HepG2 (cell line): ENCODE measurements at regions not wholly inside any gene's neighbourhood (a gene's known extent, or its start where the extent isn't known, plus 50 kb on each side); places are given as distances from the start of the nearest gene placed in this dataset.

Experiments used
- ATAC-seq: fragments of 200-7000 bp; cut with Tn5 transposase; 3 replicates; pipeline ENCODE4 v1.9.1; 2020; ENCODE audit warnings: mild to moderate bottlenecking, moderate library complexity
- BruUV-seq: library from RNA; stranded (reverse); fragments of 400-500 nt; replicated peaks from 2 replicates; lab custom pipeline; 2021; lab: Mats Ljungman, UMichigan
- CTCF ChIA-PET: fragments of 300-600 bp; formaldehyde crosslinking; extraction: SDS; loops from one replicate; lab custom pipeline; 2021; ENCODE audit warnings: low total read pairs, inconsistent platforms, low intra/inter-chr PET ratio; lab: Yijun Ruan, JAX
- POLR2A ChIA-PET: fragments of 350-600 bp; sonication (Branson Sonifier 250); formaldehyde crosslinking; loops from one replicate; lab custom pipeline; 2020; ENCODE audit warnings: antibody characterized with exemption, inconsistent platforms; lab: Yijun Ruan, JAX
- DNase-seq: peaks from one replicate; pipeline ENCODE4 v3.0.0-alpha.2; 2015; ENCODE audit warnings: low spot score
- FAIRE-seq: peaks from 3 replicates; lab custom pipeline; 2011; peaks lifted over from hg19 to GRCh38; lab: Jason Lieb, UNC
- H2AFZ ChIP-seq: one replicate; pipeline ENCODE4 v1.6.1; 2011; ENCODE audit warnings: low read length, inconsistent platforms
- H3K27ac ChIP-seq: fragments of 300-600 bp; 3 replicates; pipeline ENCODE4 v1.8.0; 2011; ENCODE audit warnings: mixed run types, mild to moderate bottlenecking, mixed read lengths, low read length, inconsistent platforms; ENCODE audit not compliant: insufficient read depth; ENCODE audit errors: extremely low read length
- H3K27me3 ChIP-seq, 2 experiments: fragments of 200-600 bp in 1 of 2; 2 replicates in 1 of 2; 3 replicates in 1 of 2; pipeline versions ENCODE4 v1.6.0 to v1.8.0; 2011; ENCODE audit warnings: low read length in 2 of 2, mild to moderate bottlenecking in 2 of 2, moderate library complexity in 2 of 2, inconsistent platforms in 1 of 2; ENCODE audit not compliant: insufficient read depth in 2 of 2, control insufficient read depth in 1 of 2
- H3K36me3 ChIP-seq, 2 experiments: fragments of 200-600 bp in 1 of 2; replicated peaks in 1 of 2; 2 replicates in 1 of 2; 3 replicates in 1 of 2; pipeline versions ENCODE4 v1.5.1 to v1.8.0; 2011; ENCODE audit warnings: low read length in 2 of 2, inconsistent platforms in 1 of 2; ENCODE audit not compliant: insufficient read depth in 2 of 2, control insufficient read depth in 1 of 2
- H3K4me1 ChIP-seq: 2 replicates; pipeline ENCODE4 v1.5.1; 2012; ENCODE audit warnings: low read length, inconsistent platforms; ENCODE audit not compliant: insufficient read depth
- H3K4me2 ChIP-seq: 2 replicates; pipeline ENCODE4 v1.6.0; 2011; ENCODE audit warnings: low read depth, low read length, inconsistent platforms
- H3K4me3 ChIP-seq, 3 experiments: fragments of 200-600 bp in 1 of 3; sonication (generic), shearing (Covaris generic) in 1 of 3; replicated peaks in 1 of 3; 2 replicates each; pipeline ENCODE4 v1.5.1; 2011 to 2016; ENCODE audit warnings: low read length in 3 of 3, inconsistent platforms in 2 of 3, low read depth in 2 of 3, mild to moderate bottlenecking in 2 of 3, control low read depth in 1 of 3, mixed read lengths in 1 of 3; ENCODE audit not compliant: insufficient read depth in 1 of 3
- H3K79me2 ChIP-seq: one replicate; pipeline ENCODE4 v1.6.1; 2011; ENCODE audit warnings: low read length, inconsistent platforms; ENCODE audit not compliant: insufficient read depth
- H3K9ac ChIP-seq: 2 replicates; pipeline ENCODE4 v1.6.0; 2011; ENCODE audit warnings: mild to moderate bottlenecking, low read depth, low read length, inconsistent platforms; ENCODE audit not compliant: insufficient read depth
- H3K9me3 ChIP-seq: 2 replicates; pipeline ENCODE4 v1.5.1; 2012; ENCODE audit warnings: mild to moderate bottlenecking, low read length
- H4K20me1 ChIP-seq: 2 replicates; pipeline ENCODE4 v1.6.0; 2011; ENCODE audit warnings: inconsistent platforms, mild to moderate bottlenecking, low read length, moderate library complexity; ENCODE audit not compliant: insufficient read depth
- ARNT ChIP-seq: fragments of 450-650 bp; IDR thresholded peaks from 2 replicates; pipeline ENCODE4 v1.6.1; 2017
- ARNTL ChIP-seq: sonication (generic); formaldehyde crosslinking; IDR thresholded peaks from 2 replicates; pipeline ENCODE4 v1.4.0; 2020; ENCODE audit warnings: mild to moderate bottlenecking, missing genetic modification reagents
- FOXM1 ChIP-seq: sonication (generic); formaldehyde crosslinking; IDR thresholded peaks from 2 replicates; pipeline ENCODE4 v1.5.0; 2020; ENCODE audit warnings: missing genetic modification reagents
- GATA4 ChIP-seq: sonication (generic); IDR thresholded peaks from 2 replicates; pipeline ENCODE4 v1.6.1; 2016; ENCODE audit warnings: antibody characterized with exemption, low read depth, borderline replicate concordance
- MEF2D ChIP-seq: sonication (generic); formaldehyde crosslinking; IDR thresholded peaks from 2 replicates; pipeline ENCODE4 v1.5.1; 2020; ENCODE audit warnings: mild to moderate bottlenecking, missing genetic modification reagents
- MTF1 ChIP-seq: sonication (generic); formaldehyde crosslinking; IDR thresholded peaks from 2 replicates; pipeline ENCODE4 v1.5.0; 2020; ENCODE audit warnings: missing genetic modification reagents
- PCBP1 ChIP-seq: fragments of 200-400 bp; formaldehyde crosslinking; IDR thresholded peaks from 2 replicates; pipeline ENCODE4 v1.6.1; 2017; ENCODE audit warnings: mild to moderate bottlenecking, low read depth, low read length, borderline replicate concordance
- POLR2AphosphoS5 ChIP-seq: IDR thresholded peaks from 2 replicates; pipeline ENCODE4 v1.6.1; 2012; ENCODE audit warnings: low read depth, low read length
- TAF1 ChIP-seq: sonication (generic); formaldehyde crosslinking; IDR thresholded peaks from 2 replicates; pipeline ENCODE4 v1.4.0; 2020; ENCODE audit warnings: missing genetic modification reagents
- TBP ChIP-seq: sonication (generic); formaldehyde crosslinking; IDR thresholded peaks from 2 replicates; pipeline ENCODE4 v1.5.0; 2020; ENCODE audit warnings: missing genetic modification reagents
- ZNF12 ChIP-seq: sonication (generic); formaldehyde crosslinking; IDR thresholded peaks from 2 replicates; pipeline ENCODE4 v1.5.0; 2020; ENCODE audit warnings: missing genetic modification reagents
- ZNF224 ChIP-seq: sonication (generic); formaldehyde crosslinking; IDR thresholded peaks from 2 replicates; pipeline ENCODE4 v1.5.0; 2020; ENCODE audit warnings: mild to moderate bottlenecking, missing genetic modification reagents
- ZNF83 ChIP-seq: sonication (generic); formaldehyde crosslinking; IDR thresholded peaks from 2 replicates; pipeline ENCODE4 v1.4.0; 2020; ENCODE audit warnings: missing genetic modification reagents, mild to moderate bottlenecking, borderline replicate concordance
- ZSCAN20 ChIP-seq: sonication (generic); formaldehyde crosslinking; IDR thresholded peaks from 2 replicates; pipeline ENCODE4 v1.4.0; 2020; ENCODE audit warnings: missing genetic modification reagents, mild to moderate bottlenecking, borderline replicate concordance
- WGBS: methylation state at CpG from one replicate; pipeline ENCODE4 v1.1.6; 2017; ENCODE audit warnings: low lambda C conversion rate; 5-methylcytosine and 5-hydroxymethylcytosine counted together
- in situ Hi-C: cut with HindIII; loops from 2 replicates; pipeline ENCODE4 v1.10.0; 2017; ENCODE audit warnings: low pct_unique_long_range_greater_than_20kb; ENCODE audit not compliant: extremely low pct_ligation_motif_present
- intact Hi-C: fragments of 100-400 bp; cut with micrococcal nuclease; formaldehyde crosslinking; loops from one replicate; pipeline ENCODE4 v1.10.0; 2022; ENCODE audit not compliant: unreplicated experiment
- TF ChIP-seq, protein P1 (sequence below): sonication (generic); formaldehyde crosslinking; IDR thresholded peaks from 2 replicates; pipeline ENCODE4 v1.5.0; 2020; ENCODE audit warnings: mild to moderate bottlenecking, missing genetic modification reagents
- TF ChIP-seq, protein P2 (sequence below): sonication (generic); formaldehyde crosslinking; IDR thresholded peaks from 2 replicates; pipeline ENCODE4 v1.4.0; 2020; ENCODE audit warnings: missing genetic modification reagents, borderline replicate concordance
- TF ChIP-seq, protein P3 (sequence below): fragments of 450-650 bp; IDR thresholded peaks from 2 replicates; pipeline ENCODE4 v1.6.1; 2016
- TF ChIP-seq, protein P4 (sequence below): sonication (generic); formaldehyde crosslinking; IDR thresholded peaks from 2 replicates; pipeline ENCODE4 v1.5.1; 2020; ENCODE audit warnings: missing genetic modification reagents, mild to moderate bottlenecking, borderline replicate concordance
- TF ChIP-seq, protein P5 (sequence below): IDR thresholded peaks from 2 replicates; pipeline ENCODE4 v1.6.1; 2016

DNA sequence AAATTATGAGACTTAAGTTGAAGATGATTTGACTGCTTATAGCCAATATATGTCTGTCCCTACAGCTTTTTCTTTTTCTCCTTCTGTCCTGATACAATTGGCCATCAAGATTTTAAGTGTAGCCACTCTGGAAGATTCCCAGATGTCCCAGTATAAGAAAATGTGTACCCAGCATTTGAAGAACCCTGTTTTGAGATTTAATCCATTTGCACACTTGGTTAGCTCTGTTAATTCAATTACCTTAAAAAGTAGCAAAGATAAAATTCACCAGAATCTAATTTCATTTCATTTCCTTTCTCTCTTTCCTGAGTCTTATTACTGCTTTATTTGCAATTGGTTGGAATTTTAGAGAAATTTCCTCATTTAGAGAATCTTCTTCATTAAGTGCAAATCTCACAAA, 81.4 kb downstream of the DDIT4L start (continued):
- TF ChIP-seq, protein P1, sequence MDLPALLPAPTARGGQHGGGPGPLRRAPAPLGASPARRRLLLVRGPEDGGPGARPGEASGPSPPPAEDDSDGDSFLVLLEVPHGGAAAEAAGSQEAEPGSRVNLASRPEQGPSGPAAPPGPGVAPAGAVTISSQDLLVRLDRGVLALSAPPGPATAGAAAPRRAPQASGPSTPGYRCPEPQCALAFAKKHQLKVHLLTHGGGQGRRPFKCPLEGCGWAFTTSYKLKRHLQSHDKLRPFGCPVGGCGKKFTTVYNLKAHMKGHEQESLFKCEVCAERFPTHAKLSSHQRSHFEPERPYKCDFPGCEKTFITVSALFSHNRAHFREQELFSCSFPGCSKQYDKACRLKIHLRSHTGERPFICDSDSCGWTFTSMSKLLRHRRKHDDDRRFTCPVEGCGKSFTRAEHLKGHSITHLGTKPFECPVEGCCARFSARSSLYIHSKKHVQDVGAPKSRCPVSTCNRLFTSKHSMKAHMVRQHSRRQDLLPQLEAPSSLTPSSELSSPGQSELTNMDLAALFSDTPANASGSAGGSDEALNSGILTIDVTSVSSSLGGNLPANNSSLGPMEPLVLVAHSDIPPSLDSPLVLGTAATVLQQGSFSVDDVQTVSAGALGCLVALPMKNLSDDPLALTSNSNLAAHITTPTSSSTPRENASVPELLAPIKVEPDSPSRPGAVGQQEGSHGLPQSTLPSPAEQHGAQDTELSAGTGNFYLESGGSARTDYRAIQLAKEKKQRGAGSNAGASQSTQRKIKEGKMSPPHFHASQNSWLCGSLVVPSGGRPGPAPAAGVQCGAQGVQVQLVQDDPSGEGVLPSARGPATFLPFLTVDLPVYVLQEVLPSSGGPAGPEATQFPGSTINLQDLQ, result no peak
- no peak for TF ChIP-seq ZSCAN20 (CRISPR knock-in tag)

DNA sequence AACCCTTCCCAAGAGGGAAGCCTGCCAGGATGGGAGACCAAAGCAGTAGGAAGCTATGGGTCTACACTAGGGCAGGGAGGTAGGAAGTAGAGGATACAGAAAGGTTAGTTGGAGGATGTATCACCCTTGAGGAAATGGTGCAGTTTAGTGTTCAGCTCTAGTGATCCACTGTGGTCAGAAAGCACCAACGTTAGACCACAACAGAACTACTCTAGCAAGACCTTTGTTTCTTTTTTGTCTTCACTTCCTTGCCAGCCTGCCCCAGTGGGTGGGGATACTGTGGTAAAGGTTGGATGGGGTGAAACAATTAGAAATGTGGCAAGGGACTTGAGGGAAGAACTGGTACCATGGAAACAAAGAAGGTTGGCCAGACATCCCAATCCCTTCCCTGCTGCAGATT, 83.3 kb downstream of the DDIT4L start:
- H3K9me3 ChIP-seq, result no peaks in the 10 kb centered on the region
- no peaks in the 10 kb centered on the region for H3K36me3 ChIP-seq
- intact Hi-C loops, result no loop called here
- no peak overlapping the region for H3K4me2 ChIP-seq
- no peak overlapping the region for H3K4me3 ChIP-seq
- ChIA-PET POLR2A (no interaction called here), CTCF (no interaction called here)
- in situ Hi-C loops, result no loop called here
- H3K27ac ChIP-seq, result no peak overlapping the region
- no peak for ATAC-seq
- BruUV-seq, result no TSS peak
- H2AFZ ChIP-seq, result no peak overlapping the region
- H3K4me1 ChIP-seq, result no peaks in the 10 kb centered on the region
- no peaks in the 10 kb centered on the region for H3K79me2 ChIP-seq
- DNase-seq, result no peak
- H4K20me1 ChIP-seq, result no peaks in the 10 kb centered on the region
- FAIRE-seq, result no peak
- 0% methylated on average over 1 of the region's 1 CpG for WGBS
- H3K9ac ChIP-seq, result no peak overlapping the region
- no peaks in the 10 kb centered on the region for H3K27me3 ChIP-seq
- TF ChIP-seq TAF1 (no peak), FOXM1 (CRISPR knock-in tag) (no peak), ZNF224 (CRISPR knock-in tag) (no peak), GATA4 (no peak), TBP (CRISPR knock-in tag) (no peak), ARNTL (CRISPR knock-in tag) (no peak), MTF1 (CRISPR knock-in tag) (no peak), MEF2D (CRISPR knock-in tag) (no peak), PCBP1 (no peak), POLR2AphosphoS5 (no peak), ZNF83 (CRISPR knock-in tag) (no peak), ZNF12 (no peak), ARNT (no peak)
- TF ChIP-seq, protein P2, sequence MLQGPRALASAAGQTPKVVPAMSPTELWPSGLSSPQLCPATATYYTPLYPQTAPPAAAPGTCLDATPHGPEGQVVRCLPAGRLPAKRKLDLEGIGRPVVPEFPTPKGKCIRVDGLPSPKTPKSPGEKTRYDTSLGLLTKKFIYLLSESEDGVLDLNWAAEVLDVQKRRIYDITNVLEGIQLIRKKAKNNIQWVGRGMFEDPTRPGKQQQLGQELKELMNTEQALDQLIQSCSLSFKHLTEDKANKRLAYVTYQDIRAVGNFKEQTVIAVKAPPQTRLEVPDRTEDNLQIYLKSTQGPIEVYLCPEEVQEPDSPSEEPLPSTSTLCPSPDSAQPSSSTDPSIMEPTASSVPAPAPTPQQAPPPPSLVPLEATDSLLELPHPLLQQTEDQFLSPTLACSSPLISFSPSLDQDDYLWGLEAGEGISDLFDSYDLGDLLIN, result no peak
- TF ChIP-seq, protein P3, sequence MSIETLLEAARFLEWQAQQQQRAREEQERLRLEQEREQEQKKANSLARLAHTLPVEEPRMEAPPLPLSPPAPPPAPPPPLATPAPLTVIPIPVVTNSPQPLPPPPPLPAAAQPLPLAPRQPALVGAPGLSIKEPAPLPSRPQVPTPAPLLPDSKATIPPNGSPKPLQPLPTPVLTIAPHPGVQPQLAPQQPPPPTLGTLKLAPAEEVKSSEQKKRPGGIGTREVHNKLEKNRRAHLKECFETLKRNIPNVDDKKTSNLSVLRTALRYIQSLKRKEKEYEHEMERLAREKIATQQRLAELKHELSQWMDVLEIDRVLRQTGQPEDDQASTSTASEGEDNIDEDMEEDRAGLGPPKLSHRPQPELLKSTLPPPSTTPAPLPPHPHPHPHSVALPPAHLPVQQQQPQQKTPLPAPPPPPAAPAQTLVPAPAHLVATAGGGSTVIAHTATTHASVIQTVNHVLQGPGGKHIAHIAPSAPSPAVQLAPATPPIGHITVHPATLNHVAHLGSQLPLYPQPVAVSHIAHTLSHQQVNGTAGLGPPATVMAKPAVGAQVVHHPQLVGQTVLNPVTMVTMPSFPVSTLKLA, result no peak
- TF ChIP-seq, protein P4, sequence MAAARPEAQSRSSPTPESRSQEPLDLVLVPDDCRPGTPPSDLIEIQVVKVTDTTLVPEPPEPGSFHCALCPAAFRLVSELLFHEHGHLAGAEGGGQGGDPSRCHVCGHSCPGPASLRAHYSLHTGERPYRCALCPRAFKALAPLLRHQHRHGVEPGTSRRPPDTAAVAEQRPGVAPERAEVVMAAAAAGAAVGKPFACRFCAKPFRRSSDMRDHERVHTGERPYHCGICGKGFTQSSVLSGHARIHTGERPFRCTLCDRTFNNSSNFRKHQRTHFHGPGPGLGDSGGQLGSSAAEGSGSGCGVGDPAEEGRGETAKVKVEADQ, result no peak
- TF ChIP-seq, protein P5, sequence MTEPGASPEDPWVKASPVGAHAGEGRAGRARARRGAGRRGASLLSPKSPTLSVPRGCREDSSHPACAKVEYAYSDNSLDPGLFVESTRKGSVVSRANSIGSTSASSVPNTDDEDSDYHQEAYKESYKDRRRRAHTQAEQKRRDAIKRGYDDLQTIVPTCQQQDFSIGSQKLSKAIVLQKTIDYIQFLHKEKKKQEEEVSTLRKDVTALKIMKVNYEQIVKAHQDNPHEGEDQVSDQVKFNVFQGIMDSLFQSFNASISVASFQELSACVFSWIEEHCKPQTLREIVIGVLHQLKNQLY (CRISPR knock-in tag), result no peak
